SK-N-MC (cell line): ENCODE measurements at regions not wholly inside any gene's neighbourhood (a gene's known extent, or its start where the extent isn't known, plus 50 kb on each side); places are given as distances from the start of the nearest gene placed in this dataset.

ENCODE experiments used
- EZH2 ChIP-seq: fragments of 200-600 bp; sonication (generic); IDR thresholded peaks from one replicate; pipeline ENCODE4 v1.6.1; 2017; ENCODE audit warnings: antibody characterized with exemption
- FOXP2 ChIP-seq: optimal IDR thresholded peaks from 2 replicates; pipeline ENCODE3; 2011; ENCODE audit warnings: mild to moderate bottlenecking, moderate library complexity; ENCODE audit not compliant: insufficient read depth; ENCODE audit errors: extremely low read length, control extremely low read depth
- POLR2AphosphoS5 ChIP-seq: IDR thresholded peaks from 2 replicates; pipeline ENCODE4 v1.6.1; 2012; ENCODE audit warnings: mild to moderate bottlenecking, low read depth, low read length, borderline replicate concordance

- TF ChIP-seq EZH2 (no peak), POLR2AphosphoS5 (no peak), FOXP2 (no peak)
Observed at GRCh38 chr6:140542863-140543262, 1168.4 kb upstream of the CITED2 start.
